ENCODE measurements at regions not wholly inside any gene's neighbourhood (a gene's known extent, or its start where the extent isn't known, plus 50 kb on each side); places are given as distances from the start of the nearest gene placed in this dataset.

DNA sequence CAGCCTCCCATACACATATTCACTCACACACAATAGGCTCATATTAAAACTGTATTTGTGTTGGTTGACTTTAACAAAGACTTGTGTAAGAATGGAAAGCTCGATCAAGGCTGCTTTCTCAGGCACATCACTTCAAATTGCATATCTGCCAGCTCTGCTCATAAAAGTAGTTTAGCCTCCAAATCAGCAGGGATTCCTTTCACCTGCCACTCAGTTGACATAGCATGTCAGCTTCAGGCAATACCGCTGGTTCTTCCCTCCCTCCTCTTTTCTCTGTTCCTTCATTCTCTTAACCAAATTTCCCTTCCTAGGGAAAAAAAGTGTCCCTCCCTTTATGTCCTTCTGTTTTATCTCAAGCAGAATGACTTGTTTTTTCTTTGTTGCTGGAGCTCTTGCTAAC, 450.4 kb upstream of the LARGE1 start:
- TF ChIP-seq POLR2AphosphoS5 (IDR thresholded peaks at IDR 0.05; ENCODE audit: insufficient read depth, low read depth, low read length) (no peak), FOS (IDR thresholded peaks at IDR 0.05; ENCODE audit: borderline replicate concordance, insufficient read depth, low read length) (no peak), POLR2A (IDR thresholded peaks at IDR 0.05; ENCODE audit: low read depth, low read length) (no peak)
- TF ChIP-seq, protein P1, sequence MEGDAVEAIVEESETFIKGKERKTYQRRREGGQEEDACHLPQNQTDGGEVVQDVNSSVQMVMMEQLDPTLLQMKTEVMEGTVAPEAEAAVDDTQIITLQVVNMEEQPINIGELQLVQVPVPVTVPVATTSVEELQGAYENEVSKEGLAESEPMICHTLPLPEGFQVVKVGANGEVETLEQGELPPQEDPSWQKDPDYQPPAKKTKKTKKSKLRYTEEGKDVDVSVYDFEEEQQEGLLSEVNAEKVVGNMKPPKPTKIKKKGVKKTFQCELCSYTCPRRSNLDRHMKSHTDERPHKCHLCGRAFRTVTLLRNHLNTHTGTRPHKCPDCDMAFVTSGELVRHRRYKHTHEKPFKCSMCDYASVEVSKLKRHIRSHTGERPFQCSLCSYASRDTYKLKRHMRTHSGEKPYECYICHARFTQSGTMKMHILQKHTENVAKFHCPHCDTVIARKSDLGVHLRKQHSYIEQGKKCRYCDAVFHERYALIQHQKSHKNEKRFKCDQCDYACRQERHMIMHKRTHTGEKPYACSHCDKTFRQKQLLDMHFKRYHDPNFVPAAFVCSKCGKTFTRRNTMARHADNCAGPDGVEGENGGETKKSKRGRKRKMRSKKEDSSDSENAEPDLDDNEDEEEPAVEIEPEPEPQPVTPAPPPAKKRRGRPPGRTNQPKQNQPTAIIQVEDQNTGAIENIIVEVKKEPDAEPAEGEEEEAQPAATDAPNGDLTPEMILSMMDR (IDR thresholded peaks at IDR 0.05; ENCODE audit: extremely low read depth in 1 of 2, insufficient read depth in 1 of 2, low read depth in 1 of 2, low read length in 2 of 2) = no peak

Measured in endothelial cell of umbilical vein (primary cell).